HG02588 (cell line): ENCODE measurements at regions not wholly inside any gene's neighbourhood (a gene's known extent, or its start where the extent isn't known, plus 50 kb on each side); places are given as distances from the start of the nearest gene placed in this dataset.

Experiments
- ATAC-seq: cut with Tn5 transposase; IDR thresholded peaks from one replicate; pipeline ENCODE4 v1.9.1; 2021; ENCODE audit warnings: mild to moderate bottlenecking, moderate library complexity; ENCODE audit not compliant: unreplicated experiment

DNA sequence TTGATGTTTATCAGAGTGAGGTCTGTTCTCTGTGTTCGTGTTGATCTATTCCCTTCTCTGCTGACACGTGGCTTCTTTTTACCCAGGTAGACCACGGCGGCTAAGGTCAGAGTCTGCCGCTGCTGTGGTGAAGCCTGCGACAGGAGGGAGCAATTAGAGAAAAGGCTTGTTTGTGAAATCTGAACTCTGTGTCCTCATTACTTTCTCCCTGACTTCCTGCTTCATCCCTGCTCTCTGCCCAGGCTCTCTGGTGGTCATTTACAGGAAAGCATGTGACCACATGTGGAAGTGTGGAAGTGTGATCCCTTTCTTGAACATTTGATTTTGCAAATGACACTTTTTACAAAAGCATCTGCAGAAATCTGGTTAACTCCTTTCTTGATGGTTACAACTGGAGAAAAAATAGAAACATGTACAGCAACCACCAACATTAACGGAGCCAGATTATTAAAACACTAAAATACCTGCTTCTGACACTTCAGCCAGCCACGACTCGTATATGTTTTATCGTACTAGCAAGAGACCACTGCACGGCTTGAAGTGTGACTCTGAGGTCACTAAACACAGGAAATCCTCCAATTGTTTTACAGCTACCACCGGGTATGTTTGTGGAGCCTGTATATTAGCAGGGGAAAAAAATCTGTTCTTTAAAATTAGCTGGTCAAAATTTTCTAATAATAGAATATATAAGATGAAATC is 388.6 kb upstream of the TMPO start:
- ATAC-seq: no peak

DNA sequence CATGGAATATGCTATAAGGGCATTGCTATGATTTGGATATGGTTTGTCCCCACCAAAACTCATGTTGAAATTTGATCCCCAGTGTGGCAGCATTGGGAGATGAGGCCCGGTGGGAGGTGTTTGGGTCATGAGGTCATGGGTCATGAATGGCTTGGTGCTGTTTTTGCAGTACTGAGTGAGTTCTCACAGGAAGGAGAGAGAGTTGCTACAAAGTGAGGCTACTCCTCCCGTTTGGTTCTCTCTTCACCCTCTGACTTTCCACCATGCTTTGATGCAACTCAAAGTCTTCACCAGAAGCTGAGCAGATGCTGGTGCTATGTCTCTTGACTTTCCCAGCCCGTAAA is 388.1 kb upstream of the TMPO start:
- ATAC-seq: no peak

DNA sequence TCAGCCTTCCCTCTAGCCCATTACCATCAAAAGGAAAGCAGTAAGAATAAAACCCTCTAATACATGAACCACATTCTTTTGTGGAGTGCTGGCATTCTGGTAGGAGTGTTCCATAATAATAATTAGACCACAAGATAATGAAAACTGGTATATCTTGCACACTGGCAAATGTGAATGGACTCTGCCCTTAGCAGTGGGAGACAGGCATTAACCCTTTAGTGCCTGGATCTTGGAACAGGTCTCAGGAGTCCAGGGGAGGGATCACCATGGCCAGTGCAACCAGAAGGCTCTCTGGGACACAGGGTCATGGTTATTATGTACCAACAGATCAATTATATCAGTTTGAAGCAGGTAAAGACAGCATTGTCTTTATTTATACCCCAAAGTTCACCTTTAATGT is 387.5 kb upstream of the TMPO start:
- ATAC-seq: no peak

DNA sequence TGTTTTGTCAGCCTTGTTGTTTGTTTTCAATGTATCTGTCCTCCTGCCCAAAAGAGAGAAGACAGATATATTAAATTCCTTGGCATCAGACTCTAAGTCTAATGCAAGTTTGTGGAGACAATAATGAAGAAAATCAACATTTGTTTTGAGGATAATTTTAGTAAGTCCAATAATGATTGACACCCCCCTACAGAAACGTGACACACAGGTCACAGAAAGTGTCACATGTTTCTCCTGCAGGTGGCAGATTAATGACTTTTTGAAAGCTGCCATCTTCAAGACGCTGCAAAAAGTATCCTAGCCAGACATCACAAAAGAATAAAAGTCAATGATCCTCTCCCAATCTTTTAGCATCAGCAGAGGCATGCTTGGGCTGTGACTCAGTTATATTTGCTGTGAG is 378.8 kb upstream of the TMPO start:
- no peak for ATAC-seq

DNA sequence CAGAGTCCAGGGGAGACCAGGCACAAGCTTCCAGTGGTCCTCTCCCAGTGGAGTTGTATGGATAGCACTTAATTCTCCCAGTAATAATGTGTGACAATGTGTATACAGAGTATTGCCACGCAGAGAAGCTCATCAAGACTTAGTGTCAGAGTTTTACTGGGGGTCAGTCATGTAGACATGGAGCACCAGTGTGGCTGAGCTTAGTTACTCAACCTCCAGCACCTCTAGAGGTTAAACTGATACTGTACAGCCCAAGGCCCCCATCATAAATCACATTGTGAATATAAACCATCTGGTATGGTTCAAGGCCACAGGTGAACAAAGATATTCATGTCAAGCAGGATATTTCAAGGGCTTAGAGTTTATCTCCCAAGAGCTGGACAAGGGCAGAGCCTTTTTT is 378.1 kb upstream of the TMPO start:
- no peak for ATAC-seq

DNA sequence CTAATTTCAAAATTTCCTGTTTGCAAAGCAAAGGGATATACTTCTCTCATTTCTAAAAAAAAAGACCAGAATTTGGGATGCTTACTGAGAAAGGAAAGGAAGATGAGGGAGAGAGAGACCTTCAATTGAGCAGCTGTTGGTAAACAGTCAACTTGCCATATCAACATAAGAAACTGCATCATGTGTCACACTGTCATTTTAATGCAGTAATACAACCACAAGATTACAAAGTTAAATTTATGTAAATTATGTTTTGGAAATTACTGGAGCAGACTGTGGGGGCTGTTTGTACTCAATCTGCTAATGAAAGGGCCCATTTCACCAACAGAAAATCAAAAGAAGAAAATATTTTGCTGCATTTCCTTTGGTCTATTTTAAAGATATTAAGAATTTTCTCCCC is 370.4 kb upstream of the TMPO start:
- ATAC-seq: no peak

DNA sequence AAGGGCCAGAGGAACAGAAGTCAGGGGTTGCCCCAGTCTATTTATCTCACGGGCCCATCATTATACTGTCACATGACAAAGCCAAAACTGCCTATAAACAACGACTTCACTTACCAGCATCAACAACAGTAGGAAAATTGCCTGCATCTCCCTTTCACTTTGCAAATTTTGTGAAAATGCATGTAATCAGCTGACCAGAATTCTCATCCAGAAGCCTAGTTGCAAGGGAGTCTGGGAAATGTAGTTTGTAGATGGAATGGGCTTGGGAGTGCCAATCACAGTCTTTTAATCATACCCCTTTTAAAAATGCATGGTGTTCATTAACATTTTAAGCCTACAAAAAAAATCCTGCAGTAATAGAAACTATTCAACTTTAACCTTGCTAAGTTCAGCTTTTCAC is 369.3 kb upstream of the TMPO start:
- no peak for ATAC-seq

DNA sequence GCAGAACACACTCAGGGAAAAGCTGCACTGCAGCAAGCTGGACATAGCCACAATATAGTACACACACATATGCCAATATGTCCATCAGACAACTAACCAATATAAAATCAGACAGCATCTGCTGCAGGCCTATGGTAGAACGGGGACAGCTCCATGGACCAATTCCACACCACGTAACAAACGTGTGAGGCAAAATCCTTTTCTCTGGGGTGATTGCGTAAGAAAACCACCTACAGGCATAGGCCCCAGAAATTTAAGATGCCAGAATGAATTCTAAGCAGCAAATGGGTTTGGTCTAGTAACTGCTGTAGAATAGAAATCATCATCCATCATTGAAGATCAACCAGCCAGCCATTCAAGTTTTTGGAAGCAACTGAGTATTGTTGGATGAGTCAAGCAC is 368.9 kb upstream of the TMPO start:
- no peak for ATAC-seq

DNA sequence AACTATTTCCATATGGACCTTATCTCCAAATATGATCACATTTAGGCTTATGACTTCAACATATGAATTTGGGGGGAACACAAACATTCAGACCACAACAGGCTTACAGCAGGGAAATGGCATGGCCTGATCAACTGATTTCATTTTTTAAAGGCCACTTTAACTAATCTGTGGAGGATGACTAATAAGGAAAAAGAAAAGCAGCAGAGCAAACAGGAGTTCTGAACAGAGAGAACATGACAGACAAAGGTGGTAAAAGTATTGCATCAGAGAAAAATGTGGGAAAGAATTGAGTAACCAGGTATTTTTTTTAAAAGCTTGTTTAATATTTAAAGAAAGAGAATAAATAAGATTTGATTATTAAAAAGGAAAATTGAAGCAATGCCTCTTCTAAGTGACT is 366.1 kb upstream of the TMPO start:
- peak; percentile 78 for ATAC-seq

DNA sequence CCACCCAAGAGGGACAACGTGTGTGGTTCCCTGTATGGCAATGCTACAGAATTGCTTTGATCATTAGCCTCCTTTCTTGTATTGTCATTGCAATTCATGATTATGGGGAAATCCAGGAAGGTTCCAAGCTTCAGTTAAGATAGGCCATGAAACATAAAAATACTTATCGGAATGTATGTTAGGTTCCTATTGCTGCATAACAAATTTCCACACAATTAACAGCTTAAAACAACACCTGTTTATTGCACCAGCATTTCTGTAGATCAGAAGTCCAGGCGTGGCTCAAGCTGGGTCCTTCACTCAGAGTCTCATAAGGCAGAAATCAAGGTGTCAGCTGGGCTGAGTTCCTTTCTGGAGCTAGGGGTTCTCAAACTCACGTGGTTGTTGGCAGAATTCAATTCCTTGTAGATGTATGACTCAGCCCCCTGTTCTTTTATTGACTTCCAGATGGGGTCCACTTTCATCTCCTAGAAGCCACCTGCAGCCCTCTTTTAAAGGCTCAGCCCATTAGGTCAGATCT is 365.6 kb upstream of the TMPO start:
- no peak for ATAC-seq

DNA sequence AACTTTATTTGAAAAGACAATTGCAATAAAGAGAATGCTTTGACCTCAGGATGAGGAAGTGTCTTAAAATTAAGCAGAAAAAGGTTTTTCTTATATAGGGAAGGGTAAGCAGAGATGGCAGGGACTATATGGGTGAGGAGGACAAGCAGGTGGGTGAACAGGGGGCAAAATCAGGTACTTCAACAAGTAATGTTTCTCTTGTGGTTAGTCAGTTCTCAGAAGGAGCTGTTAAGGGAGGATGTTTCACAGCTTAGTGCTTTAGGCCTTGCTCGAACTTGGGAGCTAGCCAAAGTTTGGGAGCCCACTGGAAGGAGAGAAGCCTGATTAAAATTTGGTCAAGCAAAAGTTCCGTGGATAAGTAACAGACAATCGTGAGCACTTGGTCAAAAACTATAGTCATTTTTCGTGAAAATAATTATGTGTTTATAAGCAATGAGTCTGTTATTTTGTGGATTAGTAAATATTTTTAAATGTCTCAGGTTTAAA is 364.2 kb upstream of the TMPO start:
- no peak for ATAC-seq

DNA sequence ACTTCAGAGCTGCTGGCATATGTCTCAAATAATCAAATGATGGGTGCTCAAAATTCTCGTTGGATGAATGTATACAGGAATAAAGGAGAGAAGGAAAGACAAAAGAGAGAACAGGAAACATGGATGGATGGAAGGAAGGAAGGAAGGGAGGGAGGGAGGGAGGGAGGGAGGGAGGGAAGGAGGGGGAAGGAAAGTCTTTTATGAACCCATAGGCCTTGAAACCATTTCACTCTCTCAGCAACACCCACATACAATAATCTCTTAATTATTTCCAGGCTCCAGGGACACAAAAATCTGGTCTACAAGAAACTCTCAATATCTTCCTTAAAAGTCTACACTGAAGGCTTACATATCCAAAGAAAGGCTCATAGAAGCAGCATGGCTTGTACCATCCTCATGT is 363.4 kb upstream of the TMPO start:
- ATAC-seq: no peak

DNA sequence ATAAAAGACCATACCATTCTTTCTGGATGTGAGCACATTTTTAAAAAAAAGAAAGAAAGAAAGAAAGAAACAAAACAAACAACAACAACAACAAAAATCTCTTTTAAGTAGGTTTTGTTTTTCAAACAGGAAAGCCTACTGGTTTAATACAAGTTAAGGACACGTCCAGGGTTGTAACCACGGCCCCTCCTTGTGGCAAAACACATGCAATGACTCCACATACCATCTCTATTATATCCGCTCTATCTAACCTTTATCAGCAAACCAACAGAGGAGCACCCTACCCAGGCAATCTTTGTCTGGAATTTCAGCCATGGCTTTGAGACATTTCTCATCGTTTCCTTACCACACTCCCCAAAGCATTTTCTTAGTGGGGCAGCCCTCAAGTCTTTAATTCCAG is 360.5 kb upstream of the TMPO start:
- ATAC-seq: no peak

DNA sequence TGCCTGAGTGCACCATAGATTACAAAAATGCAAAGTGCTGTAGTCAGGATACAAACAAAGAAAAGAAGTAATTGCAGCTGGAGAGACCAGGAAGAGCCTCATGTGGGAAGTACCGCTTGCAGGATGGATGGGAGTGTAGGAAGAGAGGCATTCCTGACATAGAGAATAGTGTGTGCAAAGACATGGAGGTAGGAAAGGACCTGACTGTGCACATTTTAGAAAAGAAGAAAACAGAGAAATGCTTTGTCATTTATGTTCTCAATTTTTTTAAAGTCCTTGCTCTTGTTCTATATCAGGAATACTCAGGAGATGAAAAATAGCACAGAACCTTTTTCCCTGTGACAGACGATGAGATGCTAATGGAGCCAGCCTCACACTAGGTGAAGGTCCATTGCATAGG is 358.7 kb upstream of the TMPO start:
- no peak for ATAC-seq

DNA sequence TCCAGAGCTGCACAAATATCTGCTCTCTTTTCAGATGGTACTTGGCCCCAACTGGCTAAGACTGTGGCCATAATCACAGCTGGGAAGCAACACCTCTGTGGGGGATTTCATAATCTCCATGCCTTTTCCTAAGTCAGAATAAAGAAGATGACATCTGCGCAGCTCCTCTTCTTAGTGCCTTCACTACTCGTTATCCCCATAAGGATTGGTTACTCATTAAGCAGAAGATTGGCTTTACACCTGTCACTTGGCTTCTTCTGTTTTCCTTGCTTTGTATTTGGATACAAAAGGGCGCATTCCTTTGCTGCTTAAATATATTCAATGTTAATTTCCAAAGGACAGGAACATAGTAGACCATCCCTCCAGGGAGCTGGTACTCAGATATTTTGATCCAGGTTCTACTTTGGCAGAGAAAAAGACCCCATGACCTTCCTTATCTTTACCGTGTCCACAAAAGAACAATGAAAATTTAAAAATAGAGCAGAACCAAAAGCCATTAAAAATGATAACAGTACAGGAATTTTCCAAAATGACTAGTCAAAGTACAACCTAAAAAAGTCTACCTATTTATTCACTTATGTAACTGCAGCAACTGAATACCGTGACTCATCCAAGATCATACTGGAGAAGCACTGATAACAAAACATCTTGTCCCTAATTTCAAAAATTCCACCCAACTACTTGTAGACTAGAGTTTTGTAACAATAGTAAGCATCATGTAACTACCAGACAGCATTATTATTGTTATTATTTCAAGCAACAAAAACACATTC is 352.3 kb upstream of the TMPO start:
- ATAC-seq: no peak

DNA sequence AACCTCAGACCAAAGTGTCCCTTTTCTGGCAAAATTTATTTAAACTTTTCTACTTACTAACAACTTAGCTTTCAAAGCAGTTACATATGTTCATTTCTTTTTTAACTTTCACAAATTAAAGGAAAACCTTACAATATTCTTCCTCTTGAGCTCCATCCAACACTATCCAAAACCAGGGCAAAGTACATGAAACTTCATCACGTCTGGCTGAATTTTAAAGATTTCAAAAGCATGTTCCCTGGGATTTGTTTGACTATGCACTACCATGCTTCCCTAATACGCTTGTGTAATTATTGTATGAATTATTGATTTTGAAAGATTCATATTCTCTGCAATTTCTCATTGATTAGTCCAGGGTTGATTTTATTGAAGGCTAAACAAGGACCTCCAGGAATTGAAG is 343.1 kb upstream of the TMPO start:
- no peak for ATAC-seq

DNA sequence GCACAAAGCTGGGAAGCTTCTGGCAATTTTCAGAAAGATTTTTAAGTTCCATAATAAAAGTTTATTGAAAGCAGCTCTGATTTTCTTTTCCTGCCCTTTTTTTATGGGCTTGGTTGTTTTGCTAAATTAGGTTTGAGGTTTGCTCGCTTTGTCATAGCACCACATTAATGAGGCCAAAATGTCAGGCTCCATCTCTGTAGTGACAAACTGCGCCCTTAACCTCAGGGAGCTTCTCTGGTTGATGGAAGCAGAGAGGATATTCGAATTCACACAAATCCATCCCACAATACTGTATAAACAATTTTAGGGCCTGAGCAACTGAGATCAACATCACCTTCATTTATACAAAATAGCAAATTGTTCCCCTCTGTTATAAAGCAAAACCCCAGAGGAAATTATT is 342.6 kb upstream of the TMPO start:
- ATAC-seq: no peak

DNA sequence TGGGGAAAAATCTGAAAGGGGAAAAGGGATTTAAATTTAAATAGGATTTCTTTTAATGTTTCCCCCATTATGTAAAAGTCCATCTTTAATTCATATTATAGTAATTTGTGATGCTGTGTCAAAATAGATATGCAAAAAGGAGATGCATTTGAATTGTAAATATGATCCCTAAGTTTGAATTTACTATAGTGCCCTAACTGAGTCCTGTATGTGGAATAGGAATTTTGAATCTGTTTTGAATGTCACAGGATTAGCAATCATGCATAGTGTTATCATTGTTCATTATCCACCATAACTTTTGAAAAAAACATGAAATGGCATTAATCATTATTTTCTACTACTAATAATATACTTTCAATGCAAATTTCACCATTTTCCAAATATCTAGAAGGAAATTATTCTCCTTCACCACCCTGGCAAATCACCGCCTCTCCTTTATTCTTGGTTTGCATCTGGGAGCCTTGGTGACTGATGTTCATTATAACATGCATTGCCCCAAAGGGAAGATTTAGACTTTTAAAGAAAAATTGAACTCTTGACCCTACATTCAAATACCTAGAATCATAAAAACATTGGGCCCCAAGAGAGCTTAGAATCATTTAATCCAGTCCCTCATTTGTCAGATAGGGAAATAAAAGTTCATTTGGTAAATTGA is 341.5 kb upstream of the TMPO start:
- ATAC-seq: no peak

DNA sequence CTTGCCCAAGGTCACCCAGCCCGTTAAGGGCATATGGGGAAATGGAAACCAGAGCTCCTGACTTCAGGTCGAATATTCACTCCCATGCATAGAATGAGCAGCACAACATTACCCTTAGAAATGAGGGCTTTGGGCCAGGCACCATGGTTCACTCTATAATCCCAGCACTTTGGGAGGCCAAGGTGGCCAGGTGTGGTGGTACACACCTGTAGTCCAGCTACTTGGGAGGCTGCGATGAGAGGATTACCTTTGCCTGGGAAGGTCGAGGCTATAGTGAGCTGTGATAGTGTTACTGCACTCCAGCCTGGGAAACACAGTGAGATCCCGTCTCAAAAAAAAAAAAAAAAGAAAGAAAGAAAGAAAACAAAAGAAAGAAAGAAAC is 341.0 kb upstream of the TMPO start:
- no peak for ATAC-seq

DNA sequence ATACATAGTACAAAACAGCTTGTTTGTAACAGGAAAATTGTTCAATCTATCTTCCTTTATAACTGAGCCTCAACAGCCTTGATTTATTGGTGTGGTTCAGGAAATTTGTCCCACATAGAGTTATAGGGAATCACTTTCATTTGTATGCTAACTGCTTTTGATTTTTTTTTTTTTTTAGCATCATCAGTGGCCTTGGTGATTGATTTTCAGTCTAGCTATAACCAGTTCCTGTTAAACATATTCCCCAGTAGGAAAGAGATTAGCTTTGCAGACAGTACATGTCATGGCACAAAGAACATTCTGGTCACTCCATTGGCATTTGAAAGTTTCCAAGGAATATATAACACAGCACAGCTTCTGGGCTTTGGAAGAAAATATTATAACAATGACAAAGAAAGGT is 337.3 kb upstream of the TMPO start:
- ATAC-seq: no peak

DNA sequence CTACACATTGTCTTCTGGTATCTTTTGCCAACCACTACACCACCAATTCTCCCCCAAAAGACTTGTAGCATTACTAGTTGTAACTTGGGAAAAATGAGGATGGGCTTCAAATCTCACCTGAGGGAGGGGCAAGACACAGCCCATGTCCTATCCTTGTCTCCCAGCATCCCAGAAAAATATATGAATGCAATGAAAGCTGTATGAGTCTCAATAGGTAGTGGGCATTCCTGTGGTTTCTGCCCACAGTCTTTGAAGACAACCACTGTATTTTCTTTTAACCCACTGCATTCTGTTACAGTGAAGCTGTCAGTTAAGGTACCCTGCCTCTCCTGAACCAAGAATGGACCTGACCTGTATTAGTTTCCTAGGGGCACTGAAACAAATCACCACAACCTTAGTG is 336.2 kb upstream of the TMPO start:
- no peak for ATAC-seq

DNA sequence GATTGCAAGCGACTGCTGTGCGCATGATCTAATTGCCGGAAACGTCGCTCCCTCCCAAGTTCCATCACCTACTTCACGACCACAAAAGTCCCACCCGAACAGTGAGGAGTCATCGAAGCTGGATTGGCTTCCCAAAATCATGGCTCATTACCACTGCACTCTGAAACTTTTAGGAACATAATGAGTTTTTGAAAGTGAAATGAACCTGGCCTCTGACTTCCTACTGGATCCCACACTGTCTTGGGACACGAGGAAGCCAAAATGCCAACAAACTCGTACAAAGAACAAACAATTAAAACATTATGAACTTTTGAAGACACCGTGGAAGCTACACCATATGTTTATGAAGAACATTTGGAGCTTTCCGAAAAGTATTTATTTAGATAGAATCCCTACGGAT is 334.8 kb upstream of the TMPO start:
- ATAC-seq: no peak
